ENCODE measurements at regions not wholly inside any gene's neighbourhood (a gene's known extent, or its start where the extent isn't known, plus 50 kb on each side); places are given as distances from the start of the nearest gene placed in this dataset.

DNA sequence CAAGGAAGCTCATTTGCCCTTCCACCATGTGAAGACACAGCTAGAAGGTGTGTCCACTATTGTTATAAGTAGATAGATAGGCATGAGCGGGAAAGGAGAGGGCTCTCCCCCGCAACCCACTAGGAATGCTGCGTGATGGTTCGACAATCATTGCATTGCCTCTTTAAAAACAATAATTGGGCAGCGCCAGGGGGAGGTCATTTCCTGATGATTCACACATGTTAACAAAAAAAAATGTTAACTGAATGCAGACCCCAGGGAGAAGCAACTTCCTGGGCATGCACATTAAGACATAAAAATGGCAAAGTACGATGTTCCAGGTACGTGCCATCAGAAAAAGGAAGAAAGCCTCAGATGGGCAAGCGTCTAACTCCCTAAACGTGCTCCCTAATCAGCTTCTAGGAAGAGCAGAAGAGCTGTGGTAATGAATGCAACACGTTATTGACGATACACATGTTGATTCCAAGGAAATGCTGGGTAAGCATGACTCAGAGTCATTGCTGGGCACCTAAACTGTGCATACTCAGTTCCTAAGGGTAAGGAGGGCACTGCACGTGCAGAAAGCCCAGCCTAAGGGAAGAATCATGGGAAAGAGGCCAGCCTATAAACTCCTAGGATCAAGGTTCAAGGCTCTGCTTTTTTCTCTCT is 113.7 kb downstream of the FAM217A start:
- Histone ChIP-seq H3K9me1 (ENCODE audit: control insufficient read depth, insufficient read depth, low read length) (no peaks in the 10 kb centered on the region), H3K79me2 (ENCODE audit: control insufficient read depth, insufficient read depth, low read length) (no peaks in the 10 kb centered on the region), H3K4me1 (replicated peaks in 1 of 2; ENCODE audit: control insufficient read depth in 2 of 2, insufficient read depth in 2 of 2, low read length in 2 of 2) (no peaks in the 10 kb centered on the region), H3K27ac (ENCODE audit: extremely low read depth, low read depth, low read length) (no peak overlapping the region), H2AFZ (ENCODE audit: low read depth, low read length) (no peak overlapping the region), H3K9me3 (replicated peaks; ENCODE audit: control insufficient read depth, insufficient read depth, low read depth, low read length) (no peaks in the 10 kb centered on the region), H3K4me3 (no peak overlapping the region), H3K4me2 (ENCODE audit: insufficient read depth, low read length) (no peak overlapping the region), H3K36me3 (ENCODE audit: control insufficient read depth, insufficient read depth, low read length) (no peaks in the 10 kb centered on the region), H4K20me1 (replicated peaks; ENCODE audit: control insufficient read depth, insufficient read depth, low read length) (0 out of 2 replicates have a peak, but pooled peaks cover 4% of the 10 kb centered on the region), H3K27me3 (ENCODE audit: control insufficient read depth in 2 of 2, insufficient read depth in 2 of 2, low read length in 2 of 2) (peaks cover 17 to 39% of the 10 kb centered on the region in 2 experiments), H3K9ac (ENCODE audit: insufficient read depth in 1 of 2, low read depth in 2 of 2, low read length in 2 of 2) (no peak overlapping the region)
- FAIRE-seq: no peak
- BruUV-seq (replicated peaks): no TSS peak
- intact Hi-C loops (cut with micrococcal nuclease) (no loop called here), in situ Hi-C loops (cut with MboI) (no loop called here)
- 2% methylated on average over 12 of the region's 12 CpGs for WGBS (ENCODE audit: insufficient coverage, low coverage, missing lambda C conversion rate)
- no peak for DNase-seq (ENCODE audit: extremely low read depth in 1 of 4, low spot score in 3 of 4)
- ChIA-PET POLR2A (interaction anchor here (0.5 to 0.8 kb wide), 4 partner anchors 33 to 1107 kb away, joined by 3 to 4 read pairs (median 3); no protein-coding TSS in a partner anchor), CTCF (ENCODE audit: low intra/inter-chr PET ratio) (no interaction called here)
- ATAC-seq: no peak
- TF ChIP-seq ZNF408 (CRISPR knock-in tag; IDR thresholded peaks at IDR 0.05; ENCODE audit: low read depth) (no peak), YY1 (IDR thresholded peaks at IDR 0.05; ENCODE audit: borderline replicate concordance in 1 of 3, control insufficient read depth in 1 of 3, extremely low read depth in 1 of 3, insufficient read depth in 3 of 3, insufficient read length in 1 of 3, insufficient replicate concordance in 2 of 3, low read depth in 1 of 3, low read length in 2 of 3) (no peak), BRD4 (IDR thresholded peaks at IDR 0.05) (no peak), FUS (optimal IDR thresholded peaks at IDR 0.05; ENCODE audit: low read depth, low read length) (no peak)
- TF ChIP-seq, protein P1, sequence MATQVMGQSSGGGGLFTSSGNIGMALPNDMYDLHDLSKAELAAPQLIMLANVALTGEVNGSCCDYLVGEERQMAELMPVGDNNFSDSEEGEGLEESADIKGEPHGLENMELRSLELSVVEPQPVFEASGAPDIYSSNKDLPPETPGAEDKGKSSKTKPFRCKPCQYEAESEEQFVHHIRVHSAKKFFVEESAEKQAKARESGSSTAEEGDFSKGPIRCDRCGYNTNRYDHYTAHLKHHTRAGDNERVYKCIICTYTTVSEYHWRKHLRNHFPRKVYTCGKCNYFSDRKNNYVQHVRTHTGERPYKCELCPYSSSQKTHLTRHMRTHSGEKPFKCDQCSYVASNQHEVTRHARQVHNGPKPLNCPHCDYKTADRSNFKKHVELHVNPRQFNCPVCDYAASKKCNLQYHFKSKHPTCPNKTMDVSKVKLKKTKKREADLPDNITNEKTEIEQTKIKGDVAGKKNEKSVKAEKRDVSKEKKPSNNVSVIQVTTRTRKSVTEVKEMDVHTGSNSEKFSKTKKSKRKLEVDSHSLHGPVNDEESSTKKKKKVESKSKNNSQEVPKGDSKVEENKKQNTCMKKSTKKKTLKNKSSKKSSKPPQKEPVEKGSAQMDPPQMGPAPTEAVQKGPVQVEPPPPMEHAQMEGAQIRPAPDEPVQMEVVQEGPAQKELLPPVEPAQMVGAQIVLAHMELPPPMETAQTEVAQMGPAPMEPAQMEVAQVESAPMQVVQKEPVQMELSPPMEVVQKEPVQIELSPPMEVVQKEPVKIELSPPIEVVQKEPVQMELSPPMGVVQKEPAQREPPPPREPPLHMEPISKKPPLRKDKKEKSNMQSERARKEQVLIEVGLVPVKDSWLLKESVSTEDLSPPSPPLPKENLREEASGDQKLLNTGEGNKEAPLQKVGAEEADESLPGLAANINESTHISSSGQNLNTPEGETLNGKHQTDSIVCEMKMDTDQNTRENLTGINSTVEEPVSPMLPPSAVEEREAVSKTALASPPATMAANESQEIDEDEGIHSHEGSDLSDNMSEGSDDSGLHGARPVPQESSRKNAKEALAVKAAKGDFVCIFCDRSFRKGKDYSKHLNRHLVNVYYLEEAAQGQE (IDR thresholded peaks at IDR 0.05; ENCODE audit: borderline replicate concordance): no peak
- TF ChIP-seq, protein P1 (CRISPR knock-in tag; IDR thresholded peaks at IDR 0.05; ENCODE audit: low read depth): no peak
- TF ChIP-seq, protein P2, sequence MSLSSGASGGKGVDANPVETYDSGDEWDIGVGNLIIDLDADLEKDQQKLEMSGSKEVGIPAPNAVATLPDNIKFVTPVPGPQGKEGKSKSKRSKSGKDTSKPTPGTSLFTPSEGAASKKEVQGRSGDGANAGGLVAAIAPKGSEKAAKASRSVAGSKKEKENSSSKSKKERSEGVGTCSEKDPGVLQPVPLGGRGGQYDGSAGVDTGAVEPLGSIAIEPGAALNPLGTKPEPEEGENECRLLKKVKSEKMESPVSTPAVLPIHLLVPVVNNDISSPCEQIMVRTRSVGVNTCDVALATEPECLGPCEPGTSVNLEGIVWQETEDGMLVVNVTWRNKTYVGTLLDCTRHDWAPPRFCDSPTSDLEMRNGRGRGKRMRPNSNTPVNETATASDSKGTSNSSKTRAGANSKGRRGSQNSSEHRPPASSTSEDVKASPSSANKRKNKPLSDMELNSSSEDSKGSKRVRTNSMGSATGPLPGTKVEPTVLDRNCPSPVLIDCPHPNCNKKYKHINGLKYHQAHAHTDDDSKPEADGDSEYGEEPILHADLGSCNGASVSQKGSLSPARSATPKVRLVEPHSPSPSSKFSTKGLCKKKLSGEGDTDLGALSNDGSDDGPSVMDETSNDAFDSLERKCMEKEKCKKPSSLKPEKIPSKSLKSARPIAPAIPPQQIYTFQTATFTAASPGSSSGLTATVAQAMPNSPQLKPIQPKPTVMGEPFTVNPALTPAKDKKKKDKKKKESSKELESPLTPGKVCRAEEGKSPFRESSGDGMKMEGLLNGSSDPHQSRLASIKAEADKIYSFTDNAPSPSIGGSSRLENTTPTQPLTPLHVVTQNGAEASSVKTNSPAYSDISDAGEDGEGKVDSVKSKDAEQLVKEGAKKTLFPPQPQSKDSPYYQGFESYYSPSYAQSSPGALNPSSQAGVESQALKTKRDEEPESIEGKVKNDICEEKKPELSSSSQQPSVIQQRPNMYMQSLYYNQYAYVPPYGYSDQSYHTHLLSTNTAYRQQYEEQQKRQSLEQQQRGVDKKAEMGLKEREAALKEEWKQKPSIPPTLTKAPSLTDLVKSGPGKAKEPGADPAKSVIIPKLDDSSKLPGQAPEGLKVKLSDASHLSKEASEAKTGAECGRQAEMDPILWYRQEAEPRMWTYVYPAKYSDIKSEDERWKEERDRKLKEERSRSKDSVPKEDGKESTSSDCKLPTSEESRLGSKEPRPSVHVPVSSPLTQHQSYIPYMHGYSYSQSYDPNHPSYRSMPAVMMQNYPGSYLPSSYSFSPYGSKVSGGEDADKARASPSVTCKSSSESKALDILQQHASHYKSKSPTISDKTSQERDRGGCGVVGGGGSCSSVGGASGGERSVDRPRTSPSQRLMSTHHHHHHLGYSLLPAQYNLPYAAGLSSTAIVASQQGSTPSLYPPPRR (CRISPR knock-in tag; IDR thresholded peaks at IDR 0.05; ENCODE audit: borderline replicate concordance): no peak
